ENCODE measurements at regions not wholly inside any gene's neighbourhood (a gene's known extent, or its start where the extent isn't known, plus 50 kb on each side); places are given as distances from the start of the nearest gene placed in this dataset.

DNA sequence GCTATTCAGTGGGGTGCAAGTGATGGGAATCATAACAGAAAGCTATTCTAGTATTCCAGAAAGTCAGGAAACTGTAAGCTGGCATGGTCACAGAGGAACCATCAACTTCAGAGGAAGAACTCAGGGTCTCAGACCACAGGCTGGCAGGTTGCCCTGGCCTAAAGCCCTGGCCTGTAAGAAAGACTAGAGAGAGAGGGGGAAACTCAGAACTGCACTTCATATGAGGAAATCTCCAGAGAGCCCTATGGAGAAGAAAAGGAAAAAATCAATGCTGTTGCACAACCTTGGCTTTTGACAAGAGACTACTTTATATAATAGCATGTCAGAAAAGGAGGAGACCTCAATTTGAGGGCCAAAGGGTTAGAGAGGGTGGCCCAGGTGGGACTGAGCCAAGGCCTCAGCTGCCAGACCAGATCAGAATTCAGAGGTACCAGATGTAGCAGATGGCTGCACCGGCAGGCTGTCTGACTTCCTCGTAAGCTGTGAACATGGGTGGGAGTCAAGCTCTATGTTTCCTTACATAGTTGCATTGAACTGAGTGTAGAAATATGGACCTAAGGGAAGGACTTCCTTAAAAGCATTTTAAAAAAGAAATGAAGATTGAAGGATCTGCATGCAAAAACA lies 333.8 kb downstream of the PDCD6IP start:
- TF ChIP-seq CTCF (conservative IDR thresholded peaks at IDR 0.05; ENCODE audit: low read depth, low read length), result no peak
- no peak for DNase-seq (ENCODE audit: low read depth)
- no peak overlapping the region for H3K4me3 ChIP-seq (ENCODE audit: low read depth, low read length)

DNA sequence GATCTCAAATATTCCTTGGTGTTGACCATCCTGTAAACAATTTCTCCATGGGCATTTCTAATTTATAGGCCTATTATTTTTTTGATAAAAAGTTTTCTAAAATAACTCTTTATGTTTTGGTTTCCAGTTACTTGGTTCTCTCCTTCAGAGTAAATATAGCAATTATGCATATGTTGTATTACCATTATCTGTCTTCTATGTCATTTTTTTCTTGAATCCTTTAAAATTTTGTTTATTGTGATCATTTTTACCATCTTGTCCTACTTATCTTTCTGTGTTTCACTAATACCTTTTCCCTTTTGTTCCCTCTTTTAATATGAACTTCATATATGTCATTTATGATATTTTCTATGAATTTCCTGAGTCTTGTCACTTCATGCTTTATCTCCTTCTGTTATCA lies 341.1 kb downstream of the PDCD6IP start:
- H3K4me3 ChIP-seq (ENCODE audit: low read depth, low read length), result no peak overlapping the region
- no peak for TF ChIP-seq CTCF (conservative IDR thresholded peaks at IDR 0.05; ENCODE audit: low read depth, low read length)
- no peak for DNase-seq (ENCODE audit: low read depth)

GRCh38 chr3:34140616-34141015 lies 342.2 kb downstream of the PDCD6IP start:
- DNase-seq (ENCODE audit: low read depth), result no peak
- TF ChIP-seq CTCF (conservative IDR thresholded peaks at IDR 0.05; ENCODE audit: low read depth, low read length), result no peak
- H3K4me3 ChIP-seq (ENCODE audit: low read depth, low read length), result no peak overlapping the region

GRCh38 chr3:34141841-34142337 lies 343.5 kb downstream of the PDCD6IP start:
- H3K4me3 ChIP-seq (ENCODE audit: low read depth, low read length), result no peak overlapping the region
- TF ChIP-seq CTCF (conservative IDR thresholded peaks at IDR 0.05; ENCODE audit: low read depth, low read length), result no peak
- DNase-seq (ENCODE audit: low read depth), result no peak

GRCh38 chr3:34145796-34146195 lies 347.4 kb downstream of the PDCD6IP start:
- DNase-seq (ENCODE audit: low read depth), result no peak
- TF ChIP-seq CTCF (conservative IDR thresholded peaks at IDR 0.05; ENCODE audit: low read depth, low read length), result no peak

GRCh38 chr3:34146596-34146995 lies 348.2 kb downstream of the PDCD6IP start:
- H3K4me3 ChIP-seq (ENCODE audit: low read depth, low read length), result no peak overlapping the region
- DNase-seq (ENCODE audit: low read depth), result no peak
- no peak for TF ChIP-seq CTCF (conservative IDR thresholded peaks at IDR 0.05; ENCODE audit: low read depth, low read length)

More at GRCh38 chr3:34145796-34146195, 347.4 kb downstream of the PDCD6IP start:
- no peak overlapping the region for H3K4me3 ChIP-seq (ENCODE audit: low read depth, low read length)

- H3K4me3 ChIP-seq (ENCODE audit: low read depth, low read length), result no peak overlapping the region
- DNase-seq (ENCODE audit: low read depth), result no peak
- no peak for TF ChIP-seq CTCF (conservative IDR thresholded peaks at IDR 0.05; ENCODE audit: low read depth, low read length)
Measured at GRCh38 chr3:34150992-34151391, 352.6 kb downstream of the PDCD6IP start.
